DMS53 treated with DMSO at 0.1 percent for 48 hours (cell line): ENCODE measurements at regions not wholly inside any gene's neighbourhood (a gene's known extent, or its start where the extent isn't known, plus 50 kb on each side); places are given as distances from the start of the nearest gene placed in this dataset.
A peak's percentile ranks its signal among the peaks of the same experiment; 100 is the strongest.

Experiments used
- DNase-seq: peaks from one replicate; lab custom pipeline; 2025; ENCODE audit not compliant: unreplicated experiment; lab: John Stamatoyannopoulos, UW

- peak; percentile 12 for DNase-seq
Measured at GRCh38 chr3:102745881-102746280, 311.1 kb downstream of the ZPLD1 start.

DNA sequence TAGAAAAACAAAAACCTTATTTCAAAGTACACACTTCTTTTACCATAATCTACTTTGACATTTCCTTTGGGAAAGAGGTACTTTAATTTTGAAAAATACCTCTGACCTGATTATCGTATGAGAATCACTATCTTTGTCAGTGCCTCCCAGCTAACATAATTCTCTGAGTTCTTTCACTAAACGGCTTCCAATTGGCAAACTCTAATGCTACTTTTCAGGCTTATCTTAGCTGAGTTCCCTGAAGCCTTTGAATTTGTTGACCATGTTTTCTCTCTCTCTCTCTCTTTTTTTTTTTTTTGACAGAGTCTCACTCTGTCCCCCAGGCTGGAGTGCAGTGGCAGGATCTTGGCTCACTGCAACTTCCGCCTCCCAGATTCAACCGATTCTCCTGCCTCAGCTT, 312.8 kb downstream of the ZPLD1 start:
- DNase-seq = no peak

DNA sequence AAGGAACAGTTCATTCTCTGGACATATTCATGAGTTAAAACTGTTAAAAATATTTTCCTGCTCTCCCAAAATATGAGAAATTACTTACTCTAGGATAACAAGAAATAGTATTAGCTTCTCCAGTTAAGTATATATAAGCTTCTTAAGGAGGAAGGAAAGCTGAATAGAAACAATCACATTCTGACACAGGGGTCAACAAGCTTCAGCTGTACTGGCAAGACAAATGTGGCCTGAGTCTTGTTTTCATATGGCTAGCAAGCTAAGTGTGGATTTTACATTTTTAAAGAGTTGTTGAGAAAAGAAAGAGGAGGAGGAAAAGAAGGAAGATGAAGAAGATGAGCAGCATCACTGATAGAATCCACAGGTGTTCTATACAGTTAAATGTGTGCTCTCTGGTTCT, 313.8 kb downstream of the ZPLD1 start:
- DNase-seq = no peak

GRCh38 chr3:102750322-102750721, 315.5 kb downstream of the ZPLD1 start:
- DNase-seq = no peak

- DNase-seq = no peak
Measured at GRCh38 chr3:102753901-102754300, 319.1 kb downstream of the ZPLD1 start.

- no peak for DNase-seq
Measured at GRCh38 chr3:102756706-102757105, 321.9 kb downstream of the ZPLD1 start.

GRCh38 chr3:102757950-102758349, 323.1 kb downstream of the ZPLD1 start:
- no peak for DNase-seq

DNA sequence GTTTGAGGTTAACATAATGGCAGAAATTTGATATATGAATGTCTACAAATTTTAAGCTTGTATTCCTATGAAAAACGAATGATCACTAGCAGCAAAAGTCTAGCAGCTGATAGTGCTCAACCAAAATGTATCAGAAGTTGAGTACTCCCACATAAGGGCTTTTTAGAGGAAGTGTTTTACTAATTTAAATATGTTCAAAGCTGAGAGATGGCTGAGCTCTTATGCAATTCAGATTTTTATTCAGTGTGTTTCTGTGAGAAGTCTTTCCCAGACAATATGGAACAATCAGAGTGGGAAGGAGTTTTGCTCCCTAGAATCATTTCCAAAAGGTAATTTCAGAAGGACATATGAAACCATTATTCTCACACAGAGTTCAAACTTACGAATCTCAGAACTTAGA, 327.0 kb downstream of the ZPLD1 start:
- DNase-seq = no peak

- no peak for DNase-seq
Measured at GRCh38 chr3:102790747-102791325, 356.0 kb downstream of the ZPLD1 start.

- no peak for DNase-seq
Measured at GRCh38 chr3:102791641-102792589, 357.1 kb downstream of the ZPLD1 start.

DNA sequence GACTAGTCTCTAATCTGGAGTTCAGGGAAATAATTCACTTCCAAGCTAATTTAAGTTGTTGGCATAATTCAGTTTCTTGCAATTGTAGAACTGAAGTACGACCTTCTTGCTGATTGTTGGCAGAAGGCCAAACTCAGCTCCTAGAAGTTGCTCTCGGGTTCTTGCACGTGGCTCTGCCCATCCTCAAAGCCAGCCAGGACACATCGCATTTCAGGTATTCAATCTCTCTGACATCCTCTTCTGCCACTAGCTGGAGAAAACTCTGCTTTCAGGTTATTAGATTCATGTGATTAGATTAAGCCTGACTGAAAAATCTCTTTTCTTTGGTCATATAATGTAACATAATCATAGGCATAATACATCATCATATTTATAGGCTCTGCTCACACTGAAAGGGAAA, 362.0 kb downstream of the ZPLD1 start:
- DNase-seq = no peak

DNA sequence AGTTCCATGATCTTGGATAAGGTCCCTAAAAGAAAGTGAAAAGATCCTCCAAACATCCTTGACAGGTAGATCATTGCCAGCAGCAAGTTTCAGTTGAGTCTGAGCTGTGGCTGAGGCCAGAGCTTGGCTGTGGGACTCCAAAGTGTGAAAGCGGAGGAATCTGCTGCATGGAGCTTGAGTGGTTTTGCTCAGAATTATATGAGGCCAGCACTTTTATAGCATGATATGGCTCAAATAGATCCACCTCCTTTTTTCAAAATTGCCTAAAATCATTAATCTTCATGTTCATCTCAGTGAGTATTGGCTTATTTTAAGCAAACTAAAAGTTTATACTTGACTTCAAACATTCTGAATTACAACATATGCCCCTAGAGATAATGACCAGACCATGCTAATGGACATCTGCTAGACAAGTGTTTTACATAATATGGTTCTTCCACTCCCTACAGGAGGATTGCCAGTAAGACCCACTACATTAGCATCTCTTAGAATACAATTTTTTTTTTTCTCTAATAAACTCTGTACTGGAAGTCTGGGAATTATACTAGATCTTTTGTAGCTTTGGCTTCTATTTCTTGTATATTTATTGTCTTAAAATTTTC, 368.1 kb downstream of the ZPLD1 start:
- DNase-seq = no peak

DNA sequence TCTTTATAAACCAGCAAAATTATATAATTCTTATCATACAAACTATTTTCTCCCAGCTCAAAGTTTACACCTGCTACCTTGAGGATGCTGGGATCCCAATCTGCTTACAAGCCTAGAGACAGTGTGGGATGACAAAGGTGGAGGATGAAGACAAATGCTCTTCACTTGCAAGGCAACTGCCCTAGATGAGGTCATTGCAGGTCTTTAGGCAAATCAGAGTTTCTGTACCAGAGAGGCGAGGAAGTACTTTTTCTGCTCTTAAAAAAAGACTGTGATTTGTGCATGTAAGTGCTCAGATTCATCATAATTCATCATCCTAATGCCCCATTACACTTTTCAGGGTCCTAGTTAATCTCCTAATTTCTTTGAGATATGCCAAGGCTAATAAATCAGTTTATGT, 376.1 kb downstream of the ZPLD1 start:
- DNase-seq = no peak

GRCh38 chr3:102826636-102827035, 391.8 kb downstream of the ZPLD1 start:
- no peak for DNase-seq

DNA sequence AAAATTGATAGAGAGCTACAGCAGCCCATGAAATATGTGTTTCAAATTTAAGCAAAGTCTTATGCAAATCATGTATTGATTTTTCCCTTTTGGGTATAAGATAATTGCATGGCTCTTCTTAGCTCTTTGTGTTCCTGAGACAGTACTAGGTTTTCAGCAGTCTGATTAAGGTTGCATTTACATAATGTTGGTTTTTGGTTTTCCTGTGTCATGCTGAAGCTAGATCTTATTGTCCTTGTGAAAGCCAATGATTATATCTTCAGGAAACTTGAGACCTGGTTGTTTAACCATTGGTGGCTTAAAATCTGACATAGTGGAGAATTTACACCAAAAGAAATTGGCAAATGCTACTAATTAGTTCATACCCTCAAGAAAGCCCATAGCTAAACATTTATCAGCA, 392.6 kb downstream of the ZPLD1 start:
- DNase-seq = no peak

DNA sequence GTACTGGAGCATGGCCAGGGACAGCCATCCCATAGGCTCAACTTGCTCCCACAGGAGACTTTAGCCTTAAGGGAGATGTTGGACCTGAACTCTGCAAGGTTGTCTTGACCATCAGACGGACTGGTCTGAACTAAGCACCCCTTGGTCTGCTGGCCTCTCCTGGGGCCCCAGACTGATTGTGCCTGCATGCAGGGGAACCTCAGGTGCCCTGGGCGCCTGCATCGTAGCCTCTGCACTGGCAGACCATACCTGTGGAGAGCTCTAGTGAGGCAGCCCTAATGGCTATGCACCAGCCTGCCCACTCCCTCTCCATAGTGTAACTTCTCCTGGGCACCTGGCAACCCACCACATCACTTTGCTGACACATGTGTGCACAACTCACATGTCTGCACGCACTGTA, 395.6 kb downstream of the ZPLD1 start:
- DNase-seq = no peak

- no peak for DNase-seq
Measured at GRCh38 chr3:102841866-102842265, 407.1 kb downstream of the ZPLD1 start.

DNA sequence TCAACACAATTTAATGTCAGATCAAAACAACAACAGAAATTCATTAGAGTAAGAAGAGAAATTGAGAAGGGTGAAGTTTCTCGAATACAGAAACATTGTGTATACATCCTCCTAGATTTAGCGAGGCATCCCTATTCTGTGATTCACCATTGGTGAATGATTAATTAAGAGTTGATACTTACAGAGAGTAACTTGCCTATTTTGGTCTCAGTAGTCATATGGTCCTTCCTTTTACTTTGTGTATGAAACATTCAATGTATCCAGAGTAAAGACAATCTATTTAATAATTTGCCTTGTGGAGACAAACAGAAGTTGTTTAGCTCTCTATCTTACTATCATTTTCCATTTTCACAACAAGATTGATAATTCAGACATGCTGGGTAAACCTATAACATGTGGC, 432.0 kb downstream of the ZPLD1 start:
- DNase-seq = no peak

- DNase-seq = no peak
Measured at GRCh38 chr3:102883515-102883914, 448.7 kb downstream of the ZPLD1 start.

GRCh38 chr3:102885289-102885688, 450.5 kb downstream of the ZPLD1 start:
- no peak for DNase-seq

GRCh38 chr3:102887431-102887830, 452.6 kb downstream of the ZPLD1 start:
- no peak for DNase-seq
